Endothelial cell of umbilical vein (primary cell): ENCODE measurements at regions not wholly inside any gene's neighbourhood (a gene's known extent, or its start where the extent isn't known, plus 50 kb on each side); places are given as distances from the start of the nearest gene placed in this dataset.
"Not testable (repeated sequence)": the region's sequence is repeated elsewhere in the genome, so short reads cannot be mapped to it uniquely, and the experiment has no call there.

ENCODE experiments used
- BruUV-seq: library from RNA; stranded (reverse); fragments of 400-500 nt; replicated peaks from 2 replicates; lab custom pipeline; 2021; lab: Mats Ljungman, UMichigan
- CTCF ChIA-PET: fragments of 300-600, 350-600 bp; sonication (Branson Sonifier 250); formaldehyde crosslinking; loops from one replicate; lab custom pipeline; 2021; ENCODE audit warnings: antibody characterized with exemption, inconsistent platforms; lab: Charles Lee
- POLR2A ChIA-PET: fragments of 300-600, 350-600 bp; sonication (Branson Sonifier 250); formaldehyde crosslinking; loops from one replicate; lab custom pipeline; 2021; ENCODE audit warnings: antibody characterized with exemption, inconsistent platforms; lab: Charles Lee
- DNase-seq: peaks from one replicate; pipeline ENCODE4 v3.0.0-alpha.2; 2011; ENCODE audit warnings: low read depth, low spot score
- FAIRE-seq: peaks from 2 replicates; lab custom pipeline; 2011; peaks lifted over from hg19 to GRCh38; lab: Jason Lieb, UNC
- H2AFZ ChIP-seq: 2 replicates; pipeline ENCODE4 v1.6.0; 2012; ENCODE audit warnings: low read depth, low read length, control low read depth, inconsistent platforms
- H3K27ac ChIP-seq: 2 replicates; pipeline ENCODE4 v1.5.1; 2011; ENCODE audit warnings: low read depth, mild to moderate bottlenecking, control low read depth, low read length, moderate library complexity; ENCODE audit not compliant: insufficient read depth
- H3K27me3 ChIP-seq, 2 experiments: 2 replicates each; pipeline versions ENCODE4 v1.6.0 to v1.6.1; 2011; ENCODE audit warnings: low read length in 2 of 2, mixed read lengths in 1 of 2; ENCODE audit not compliant: control insufficient read depth in 2 of 2, insufficient read depth in 2 of 2
- H3K36me3 ChIP-seq, 2 experiments: 2 replicates in 1 of 2; 3 replicates in 1 of 2; pipeline ENCODE4 v1.5.1; 2011; ENCODE audit warnings: low read length in 2 of 2, mild to moderate bottlenecking in 1 of 2, moderate library complexity in 1 of 2; ENCODE audit not compliant: control insufficient read depth in 2 of 2, insufficient read depth in 2 of 2; ENCODE audit errors: extremely low read depth in 1 of 2
- H3K4me1 ChIP-seq: 3 replicates; pipeline ENCODE4 v1.5.1; 2011; ENCODE audit warnings: mild to moderate bottlenecking, low read length; ENCODE audit not compliant: control insufficient read depth, insufficient read depth; ENCODE audit errors: extremely low read depth
- H3K4me2 ChIP-seq: 2 replicates; pipeline ENCODE4 v1.6.1; 2011; ENCODE audit warnings: low read length, control low read depth, mixed read lengths; ENCODE audit not compliant: insufficient read depth
- H3K4me3 ChIP-seq, 3 experiments: fragments of 200-600 bp in 1 of 3; sonication (generic), shearing (Covaris generic) in 1 of 3; replicated peaks in 1 of 3; 2 replicates each; pipeline ENCODE4 v1.5.1; 2011 to 2016; ENCODE audit warnings: control low read depth in 3 of 3, low read length in 3 of 3, mild to moderate bottlenecking in 2 of 3, inconsistent platforms in 1 of 3, low read depth in 1 of 3, moderate library complexity in 1 of 3; ENCODE audit not compliant: insufficient read depth in 1 of 3
- H3K79me2 ChIP-seq: 2 replicates; pipeline ENCODE4 v1.6.0; 2012; ENCODE audit warnings: low read length, inconsistent platforms; ENCODE audit not compliant: control insufficient read depth, insufficient read depth
- H3K9ac ChIP-seq: replicated peaks from 2 replicates; pipeline ENCODE3; 2011; ENCODE audit warnings: low read length, control low read depth; ENCODE audit not compliant: insufficient read depth; ENCODE audit errors: extremely low read depth
- H3K9me1 ChIP-seq: replicated peaks from 3 replicates; pipeline ENCODE4 v1.6.0; 2011; ENCODE audit warnings: mild to moderate bottlenecking, low read length; ENCODE audit not compliant: control insufficient read depth, insufficient read depth; ENCODE audit errors: extremely low read depth
- H3K9me3 ChIP-seq: replicated peaks from 2 replicates; pipeline ENCODE4 v1.5.1; 2012; ENCODE audit warnings: low read length, inconsistent platforms; ENCODE audit not compliant: control insufficient read depth, insufficient read depth
- H4K20me1 ChIP-seq: replicated peaks from 2 replicates; pipeline ENCODE3; 2011; ENCODE audit warnings: mild to moderate bottlenecking, low read length; ENCODE audit not compliant: control insufficient read depth, insufficient read depth; ENCODE audit errors: extremely low read depth
- dilution Hi-C: fragments of 300-500 bp; cut with MboI; formaldehyde crosslinking; loops from one replicate; pipeline ENCODE4 v1.15.0; 2019; ENCODE audit warnings: low sequenced_read_pairs; ENCODE audit not compliant: extremely low pct_ligation_motif_present
- intact Hi-C: fragments of 100-400 bp; cut with micrococcal nuclease; formaldehyde crosslinking; loops from one replicate; pipeline ENCODE4 v1.10.0; 2022

GRCh38 chr9:64499541-64499940 is 785.5 kb downstream of the FOXD4L5 start:
- H3K4me3 ChIP-seq, H3K9me3 ChIP-seq, H3K9me1 ChIP-seq, H4K20me1 ChIP-seq, H3K4me2 ChIP-seq, CTCF ChIA-PET, H3K36me3 ChIP-seq, H2AFZ ChIP-seq, DNase-seq, H3K27me3 ChIP-seq, POLR2A ChIA-PET, H3K79me2 ChIP-seq, BruUV-seq, H3K4me1 ChIP-seq, FAIRE-seq, H3K9ac ChIP-seq, H3K27ac ChIP-seq, dilution Hi-C loops, intact Hi-C loops: not testable (repeated sequence)

DNA sequence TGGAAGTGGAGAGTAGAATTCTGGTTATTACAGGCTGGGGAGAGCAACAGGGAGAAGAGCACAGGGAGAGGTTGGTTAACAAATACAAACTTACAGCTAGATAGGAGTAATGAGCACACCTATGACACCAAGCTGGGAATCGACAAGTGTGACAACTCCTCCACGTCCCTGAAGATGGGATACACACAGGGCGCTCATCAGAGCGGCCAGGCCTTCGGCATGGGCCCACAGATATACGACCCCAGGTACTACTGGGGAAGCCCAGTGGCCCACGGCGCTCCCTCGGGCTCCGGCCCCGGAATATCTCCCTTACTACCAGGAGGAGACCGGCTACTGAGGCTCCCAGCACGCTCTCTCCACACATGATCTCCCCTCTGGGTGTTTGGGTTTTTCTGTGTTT is 786.6 kb downstream of the FOXD4L5 start:
- intact Hi-C loops, H3K9me3 ChIP-seq, POLR2A ChIA-PET, H3K4me2 ChIP-seq, H3K36me3 ChIP-seq, H3K27ac ChIP-seq, DNase-seq, H3K9me1 ChIP-seq, CTCF ChIA-PET, dilution Hi-C loops, H3K4me1 ChIP-seq, H4K20me1 ChIP-seq, H2AFZ ChIP-seq, H3K79me2 ChIP-seq, H3K27me3 ChIP-seq, FAIRE-seq, H3K9ac ChIP-seq, H3K4me3 ChIP-seq, BruUV-seq: not testable (repeated sequence)

GRCh38 chr9:64488544-64488943 is 796.5 kb downstream of the FOXD4L5 start:
- DNase-seq, BruUV-seq, H3K4me1 ChIP-seq, H3K9me1 ChIP-seq, H4K20me1 ChIP-seq, H3K4me3 ChIP-seq, H3K79me2 ChIP-seq, H3K4me2 ChIP-seq, H3K36me3 ChIP-seq, H3K9me3 ChIP-seq, H3K27me3 ChIP-seq, intact Hi-C loops, H3K27ac ChIP-seq, dilution Hi-C loops, POLR2A ChIA-PET, FAIRE-seq, CTCF ChIA-PET, H2AFZ ChIP-seq, H3K9ac ChIP-seq: not testable (repeated sequence)

GRCh38 chr9:64486067-64486466 is 798.9 kb downstream of the FOXD4L5 start:
- dilution Hi-C loops, H3K36me3 ChIP-seq, H3K27ac ChIP-seq, H3K4me1 ChIP-seq, POLR2A ChIA-PET, H2AFZ ChIP-seq, FAIRE-seq, H3K27me3 ChIP-seq, H3K9me3 ChIP-seq, H3K9ac ChIP-seq, CTCF ChIA-PET, intact Hi-C loops, DNase-seq, H3K79me2 ChIP-seq, H3K9me1 ChIP-seq, BruUV-seq, H4K20me1 ChIP-seq, H3K4me2 ChIP-seq, H3K4me3 ChIP-seq: not testable (repeated sequence)
